Ovary (tissue), 7 donors: ENCODE measurements at regions not wholly inside any gene's neighbourhood (a gene's known extent, or its start where the extent isn't known, plus 50 kb on each side); places are given as distances from the start of the nearest gene placed in this dataset.

ENCODE experiments used
- DNase-seq, 5 donors: peaks; one replicate each; pipeline ENCODE4 v3.0.0-alpha.2; 2019 to 2020
- H3K27ac ChIP-seq, 2 donors: fragments of 200-600 bp; one replicate each; pipeline versions ENCODE4 v1.5.1 to v1.8.0; 2019 to 2022
- H3K27me3 ChIP-seq: fragments of 200-600 bp; one replicate; pipeline ENCODE4 v1.8.0; 2022
- H3K36me3 ChIP-seq: fragments of 200-600 bp; sonication (generic); one replicate; pipeline ENCODE4 v1.5.1; 2019
- H3K4me1 ChIP-seq: one replicate; pipeline ENCODE4 v1.8.1; 2013; ENCODE audit warnings: mild to moderate bottlenecking, moderate library complexity; ENCODE audit not compliant: insufficient read depth
- H3K4me3 ChIP-seq: fragments of 200-600 bp; sonication (generic); one replicate; pipeline ENCODE4 v1.5.1; 2017
- H3K9me3 ChIP-seq, 2 donors: fragments of 200-600 bp in 1 of 2; sonication (generic) in 1 of 2; one replicate each; pipeline versions ENCODE4 v1.5.1 to v1.8.1; 2013 to 2019; ENCODE audit warnings: mild to moderate bottlenecking in 1 of 2, moderate library complexity in 1 of 2
- CTCF ChIP-seq, 3 donors: fragments of 450-650 bp in 2 of 3; fragments of 200-600 bp in 1 of 3; IDR thresholded peaks; one replicate each; pipeline versions ENCODE4 v1.5.1 to v1.8.0; 2016 to 2022; ENCODE audit warnings: antibody characterized with exemption in 3 of 3, mild to moderate bottlenecking in 1 of 3
- EP300 ChIP-seq: sonication (generic); formaldehyde crosslinking; IDR thresholded peaks from one replicate; pipeline ENCODE4 v1.6.1; 2017; ENCODE audit warnings: antibody characterized with exemption
- POLR2A ChIP-seq: fragments of 450-650 bp; IDR thresholded peaks from one replicate; pipeline ENCODE4 v1.6.1; 2017; ENCODE audit warnings: antibody characterized with exemption, mild to moderate bottlenecking, moderate library complexity
- WGBS, 3 donors: extraction: QIAGEN DNeasy Blood & Tissue Kit in 1 of 3; methylation state at CpG; one replicate each; pipeline versions ENCODE4 v1.1.5 to v1.1.7; 2013 to 2017; 5-methylcytosine and 5-hydroxymethylcytosine counted together
- intact Hi-C, 4 donors: fragments of 100-400 bp; cut with DNase I; formaldehyde crosslinking; loops; one replicate each; pipeline versions ENCODE4 v1.11.0 to v1.15.1; 2022 to 2023
- donor health status: DM: no; HTN: no; CAD: no; lungs with moderate emphysema.
- donor health status: DM: no; HTN: no; CAD: no.
- donor health status: Bipolar disorder and iron deficiency.
- donor health status: DM: no; HTN: no; CAD: no.
- donor health status: DM: yes; HTN: yes; CAD: no.

GRCh38 chr3:150081084-150081483 lies 110.4 kb upstream of the PFN2 start:
- intact Hi-C loops, result no loop called here
- Histone ChIP-seq H3K4me3 (no peak overlapping the region), H3K4me1 (no peaks in the 10 kb centered on the region), H3K27ac (no peak overlapping the region), H3K27me3 (no peaks in the 10 kb centered on the region), H3K36me3 (no peaks in the 10 kb centered on the region), H3K9me3 (peaks cover 0 to 4% of the 10 kb centered on the region in 2 donors)
- TF ChIP-seq POLR2A, result no peak
- no peak for TF ChIP-seq CTCF (IDR thresholded peaks at IDR 0.05)
- TF ChIP-seq EP300, result no peak
- no peak for DNase-seq
- WGBS, 3 donors, result 64 to 69% (median 65%) methylated on average over 4 of the region's 4 CpGs

- no peak overlapping the region for H3K27ac ChIP-seq
- DNase-seq, result no peak
- H3K9me3 ChIP-seq, result peaks cover 0 to 4% of the 10 kb centered on the region in 2 donors
- no peaks in the 10 kb centered on the region for H3K27me3 ChIP-seq
- H3K4me3 ChIP-seq, result no peak overlapping the region
- intact Hi-C loops, result no loop called here
- no peaks in the 10 kb centered on the region for H3K36me3 ChIP-seq
- WGBS, 3 donors, result 41 to 65% (median 60%) methylated on average over 4 of the region's 4 CpGs
- no peak for TF ChIP-seq CTCF (IDR thresholded peaks at IDR 0.05)
- no peak for TF ChIP-seq POLR2A
- no peak for TF ChIP-seq EP300
- no peaks in the 10 kb centered on the region for H3K4me1 ChIP-seq
Observed at GRCh38 chr3:150080058-150080730, 109.5 kb upstream of the PFN2 start.

- no peaks in the 10 kb centered on the region for H3K36me3 ChIP-seq
- peaks cover 0 to 4% of the 10 kb centered on the region in 2 donors for H3K9me3 ChIP-seq
- H3K27ac ChIP-seq, result no peak overlapping the region
- no peaks in the 10 kb centered on the region for H3K4me1 ChIP-seq
- no peak for TF ChIP-seq EP300
- TF ChIP-seq POLR2A, result no peak
- no peak for TF ChIP-seq CTCF (IDR thresholded peaks at IDR 0.05)
- no peak for DNase-seq
- H3K27me3 ChIP-seq, result no peaks in the 10 kb centered on the region
- no peak overlapping the region for H3K4me3 ChIP-seq
- WGBS, 3 donors, result 59 to 69% (median 63%) methylated on average over 5 of the region's 5 CpGs
- intact Hi-C loops, result no loop called here
Observed at GRCh38 chr3:150079029-150079739, 108.5 kb upstream of the PFN2 start.

GRCh38 chr3:150077581-150078247 lies 107.0 kb upstream of the PFN2 start:
- H3K27me3 ChIP-seq, result no peaks in the 10 kb centered on the region
- 44 to 50% (median 46%) methylated on average over 4 of the region's 4 CpGs for WGBS, 3 donors

More at GRCh38 chr3:150077581-150078247, 107.0 kb upstream of the PFN2 start:
- no peak overlapping the region for H3K27ac ChIP-seq
- TF ChIP-seq POLR2A (no peak), CTCF (IDR thresholded peaks at IDR 0.05) (no peak), EP300 (no peak)
- no peaks in the 10 kb centered on the region for H3K36me3 ChIP-seq
- no peaks in the 10 kb centered on the region for H3K4me1 ChIP-seq
- no peak overlapping the region for H3K4me3 ChIP-seq
- DNase-seq, result no peak
- intact Hi-C loops, result no loop called here
- peaks cover 0 to 4% of the 10 kb centered on the region in 2 donors for H3K9me3 ChIP-seq
